ENCODE measurements at regions not wholly inside any gene's neighbourhood (a gene's known extent, or its start where the extent isn't known, plus 50 kb on each side); places are given as distances from the start of the nearest gene placed in this dataset.

GRCh38 chr3:115388166-115388565 lies 235.1 kb upstream of the GAP43 start:
- intact Hi-C loops (cut with micrococcal nuclease): no loop called here
- in situ Hi-C loops (cut with MboI; ENCODE audit: low sequenced_read_pairs): no loop called here
- no peaks in the 10 kb centered on the region for H3K9me1 ChIP-seq (ENCODE audit: insufficient read depth, low read length)
- H3K23ac ChIP-seq (ENCODE audit: low read depth, low read length): no peak overlapping the region
- ChIA-PET POLR2A (ENCODE audit: unreplicated experiment) (no interaction called here), CTCF (interaction anchor here (0.6 kb wide), 2 partner anchors 19 to 199 kb away, joined by 3 read pairs; no protein-coding TSS in a partner anchor)
- H2BK120ac ChIP-seq (ENCODE audit: low read depth, low read length): no peak overlapping the region
- no peak overlapping the region for H2AK5ac ChIP-seq (ENCODE audit: low read depth, low read length)
- H3K9ac ChIP-seq (ENCODE audit: low read depth, low read length): no peak overlapping the region
- no peaks in the 10 kb centered on the region for H4K20me1 ChIP-seq (ENCODE audit: insufficient read depth, low read length)
- H2BK15ac ChIP-seq (ENCODE audit: low read depth, low read length): no peak overlapping the region
- no peak overlapping the region for H3K18ac ChIP-seq (ENCODE audit: low read depth, low read length)
- no peak overlapping the region for H3K4ac ChIP-seq (ENCODE audit: low read depth, low read length)
- H3K4me3 ChIP-seq (ENCODE audit: insufficient read depth, low read depth, low read length): no peak overlapping the region
- no peaks in the 10 kb centered on the region for H3K79me1 ChIP-seq (ENCODE audit: low read depth in 1 of 2, low read length in 2 of 2)
- WGBS, 2 experiments (ENCODE audit: extremely low coverage in 2 of 2, insufficient read length in 1 of 2): no CpG with 5 or more reads among the region's 1 CpG
- no peak overlapping the region for H2BK5ac ChIP-seq (ENCODE audit: low read depth, low read length, poor library complexity, severe bottlenecking)
- no peak overlapping the region for H4K91ac ChIP-seq (ENCODE audit: insufficient read depth, low read depth, low read length)
- TF ChIP-seq RCOR1 (IDR thresholded peaks at IDR 0.05; ENCODE audit: insufficient replicate concordance, low read length) (no peak), NFE2L2 (IDR thresholded peaks at IDR 0.05; ENCODE audit: low read depth, low read length) (no peak), BHLHE40 (IDR thresholded peaks at IDR 0.05; ENCODE audit: low read depth, low read length) (no peak), CHD1 (IDR thresholded peaks at IDR 0.05; ENCODE audit: low read depth, low read length) (no peak), POLR2A (IDR thresholded peaks at IDR 0.05; ENCODE audit: low read depth, low read length) (no peak), SMC3 (IDR thresholded peaks at IDR 0.05; ENCODE audit: low read depth, low read length) (no peak), RAD21 (IDR thresholded peaks at IDR 0.05; ENCODE audit: low read length) (no peak), USF2 (IDR thresholded peaks at IDR 0.05; ENCODE audit: low read depth, low read length) (no peak), CTCF (conservative IDR thresholded peaks at IDR 0.05; ENCODE audit: low read depth, low read length) (no peak), MXI1 (IDR thresholded peaks at IDR 0.05; ENCODE audit: borderline replicate concordance, low read depth, low read length) (no peak), ELK1 (IDR thresholded peaks at IDR 0.05; ENCODE audit: borderline replicate concordance, low read depth, low read length) (no peak), MAZ (IDR thresholded peaks at IDR 0.05; ENCODE audit: borderline replicate concordance, low read depth, low read length) (no peak), RFX5 (IDR thresholded peaks at IDR 0.05; ENCODE audit: low read depth, low read length) (no peak), FOS (IDR thresholded peaks at IDR 0.05; ENCODE audit: low read depth, low read length) (no peak), CEBPB (IDR thresholded peaks at IDR 0.05; ENCODE audit: low read depth, low read length) (no peak)
- no peaks in the 10 kb centered on the region for H3K9me3 ChIP-seq (ENCODE audit: control insufficient read depth, insufficient read depth, low read length)
- no peaks in the 10 kb centered on the region for H3K36me3 ChIP-seq (ENCODE audit: control insufficient read depth, insufficient read depth, low read length)
- H3K4me2 ChIP-seq (ENCODE audit: low read depth, low read length): no peak overlapping the region
- no peak overlapping the region for H2BK20ac ChIP-seq (ENCODE audit: low read depth, low read length)
- BruUV-seq (replicated peaks): no TSS peak
- peaks cover 3% of the 10 kb centered on the region; the same call in 1 of the 2 replicates for H3K4me1 ChIP-seq (ENCODE audit: control insufficient read depth, insufficient read depth, low read length)
- peak; percentile 29 for DNase-seq
- H2AK9ac ChIP-seq (replicated peaks; ENCODE audit: low read depth, low read length, poor library complexity): no peak overlapping the region
- no peaks in the 10 kb centered on the region for H3K27me3 ChIP-seq (ENCODE audit: control insufficient read depth, insufficient read depth, low read length)
- H3K27ac ChIP-seq (ENCODE audit: insufficient read depth, low read length): no peak overlapping the region
- H3K56ac ChIP-seq (ENCODE audit: extremely low read depth, insufficient read depth, low read length): no peak overlapping the region
- H4K5ac ChIP-seq (ENCODE audit: low read depth, low read length): no peak overlapping the region
- peak; percentile 11; the same call in 1 of the 2 replicates for ATAC-seq (ENCODE audit: low read depth)
- H2AFZ ChIP-seq (replicated peaks; ENCODE audit: low read length, poor library complexity): no peak overlapping the region
- dilution Hi-C loops (cut with HindIII; ENCODE audit: low sequenced_read_pairs, unreplicated experiment): no loop called here
- no peak overlapping the region for H4K8ac ChIP-seq (ENCODE audit: low read depth in 2 of 2, low read length in 2 of 2)
- H3K14ac ChIP-seq (replicated peaks; ENCODE audit: low read depth, low read length): no peak overlapping the region
